HepG2 (cell line): ENCODE measurements at regions not wholly inside any gene's neighbourhood (a gene's known extent, or its start where the extent isn't known, plus 50 kb on each side); places are given as distances from the start of the nearest gene placed in this dataset.
A peak's percentile ranks its signal among the peaks of the same experiment; 100 is the strongest.

Source experiments
- ATAC-seq: fragments of 200-7000 bp; cut with Tn5 transposase; 3 replicates; pipeline ENCODE4 v1.9.1; 2020; ENCODE audit warnings: mild to moderate bottlenecking, moderate library complexity
- BruUV-seq: library from RNA; stranded (reverse); fragments of 400-500 nt; replicated peaks from 2 replicates; lab custom pipeline; 2021; lab: Mats Ljungman, UMichigan
- CTCF ChIA-PET: fragments of 300-600 bp; formaldehyde crosslinking; extraction: SDS; loops from one replicate; lab custom pipeline; 2021; ENCODE audit warnings: low total read pairs, inconsistent platforms, low intra/inter-chr PET ratio; lab: Yijun Ruan, JAX
- POLR2A ChIA-PET: fragments of 350-600 bp; sonication (Branson Sonifier 250); formaldehyde crosslinking; loops from one replicate; lab custom pipeline; 2020; ENCODE audit warnings: antibody characterized with exemption, inconsistent platforms; lab: Yijun Ruan, JAX
- DNase-seq: peaks from one replicate; pipeline ENCODE4 v3.0.0-alpha.2; 2015; ENCODE audit warnings: low spot score
- FAIRE-seq: peaks from 3 replicates; lab custom pipeline; 2011; peaks lifted over from hg19 to GRCh38; lab: Jason Lieb, UNC
- H2AFZ ChIP-seq: one replicate; pipeline ENCODE4 v1.6.1; 2011; ENCODE audit warnings: low read length, inconsistent platforms
- H3K27ac ChIP-seq: fragments of 300-600 bp; 3 replicates; pipeline ENCODE4 v1.8.0; 2011; ENCODE audit warnings: mixed run types, mild to moderate bottlenecking, mixed read lengths, low read length, inconsistent platforms; ENCODE audit not compliant: insufficient read depth; ENCODE audit errors: extremely low read length
- H3K27me3 ChIP-seq, 2 experiments: fragments of 200-600 bp in 1 of 2; 2 replicates in 1 of 2; 3 replicates in 1 of 2; pipeline versions ENCODE4 v1.6.0 to v1.8.0; 2011; ENCODE audit warnings: low read length in 2 of 2, mild to moderate bottlenecking in 2 of 2, moderate library complexity in 2 of 2, inconsistent platforms in 1 of 2; ENCODE audit not compliant: insufficient read depth in 2 of 2, control insufficient read depth in 1 of 2
- H3K36me3 ChIP-seq, 2 experiments: fragments of 200-600 bp in 1 of 2; replicated peaks in 1 of 2; 2 replicates in 1 of 2; 3 replicates in 1 of 2; pipeline versions ENCODE4 v1.5.1 to v1.8.0; 2011; ENCODE audit warnings: low read length in 2 of 2, inconsistent platforms in 1 of 2; ENCODE audit not compliant: insufficient read depth in 2 of 2, control insufficient read depth in 1 of 2
- H3K4me1 ChIP-seq: 2 replicates; pipeline ENCODE4 v1.5.1; 2012; ENCODE audit warnings: low read length, inconsistent platforms; ENCODE audit not compliant: insufficient read depth
- H3K4me2 ChIP-seq: 2 replicates; pipeline ENCODE4 v1.6.0; 2011; ENCODE audit warnings: low read depth, low read length, inconsistent platforms
- H3K4me3 ChIP-seq, 3 experiments: fragments of 200-600 bp in 1 of 3; sonication (generic), shearing (Covaris generic) in 1 of 3; replicated peaks in 1 of 3; 2 replicates each; pipeline ENCODE4 v1.5.1; 2011 to 2016; ENCODE audit warnings: low read length in 3 of 3, inconsistent platforms in 2 of 3, low read depth in 2 of 3, mild to moderate bottlenecking in 2 of 3, control low read depth in 1 of 3, mixed read lengths in 1 of 3; ENCODE audit not compliant: insufficient read depth in 1 of 3
- H3K79me2 ChIP-seq: one replicate; pipeline ENCODE4 v1.6.1; 2011; ENCODE audit warnings: low read length, inconsistent platforms; ENCODE audit not compliant: insufficient read depth
- H3K9ac ChIP-seq: 2 replicates; pipeline ENCODE4 v1.6.0; 2011; ENCODE audit warnings: mild to moderate bottlenecking, low read depth, low read length, inconsistent platforms; ENCODE audit not compliant: insufficient read depth
- H3K9me3 ChIP-seq: 2 replicates; pipeline ENCODE4 v1.5.1; 2012; ENCODE audit warnings: mild to moderate bottlenecking, low read length
- H4K20me1 ChIP-seq: 2 replicates; pipeline ENCODE4 v1.6.0; 2011; ENCODE audit warnings: inconsistent platforms, mild to moderate bottlenecking, low read length, moderate library complexity; ENCODE audit not compliant: insufficient read depth
- CBX5 ChIP-seq: sonication (generic); formaldehyde crosslinking; IDR thresholded peaks from 2 replicates; pipeline ENCODE4 v1.4.0; 2020; ENCODE audit warnings: missing genetic modification reagents, borderline replicate concordance
- CC2D1A ChIP-seq: sonication (generic); formaldehyde crosslinking; IDR thresholded peaks from 2 replicates; pipeline ENCODE4 v1.8.1; 2023; ENCODE audit warnings: mild to moderate bottlenecking, missing genetic modification reagents
- CENPT ChIP-seq: sonication (generic); formaldehyde crosslinking; IDR thresholded peaks from 2 replicates; pipeline ENCODE4 v1.8.0; 2022; ENCODE audit warnings: low read depth, mild to moderate bottlenecking, moderate library complexity, missing genetic modification reagents
- ETV5 ChIP-seq: IDR thresholded peaks from 2 replicates; pipeline ENCODE4 v1.6.1; 2018; ENCODE audit warnings: missing biosample characterization, missing genetic modification reagents, inconsistent platforms, borderline replicate concordance
- GATA4 ChIP-seq: sonication (generic); IDR thresholded peaks from 2 replicates; pipeline ENCODE4 v1.6.1; 2016; ENCODE audit warnings: antibody characterized with exemption, low read depth, borderline replicate concordance
- HOXA5 ChIP-seq: sonication (generic); formaldehyde crosslinking; IDR thresholded peaks from 2 replicates; pipeline ENCODE4 v1.4.0; 2020; ENCODE audit warnings: missing genetic modification reagents
- JUN ChIP-seq: sonication (generic); formaldehyde crosslinking; IDR thresholded peaks from 2 replicates; pipeline ENCODE4 v1.4.0; 2020; ENCODE audit warnings: mild to moderate bottlenecking, missing genetic modification reagents
- MAF1 ChIP-seq: sonication (generic); formaldehyde crosslinking; IDR thresholded peaks from 2 replicates; pipeline ENCODE4 v1.5.0; 2020; ENCODE audit warnings: missing genetic modification reagents, borderline replicate concordance
- MAFF ChIP-seq: IDR thresholded peaks from 2 replicates; pipeline ENCODE4 v1.6.1; 2011; ENCODE audit warnings: low read depth, low read length, improper control_type of control experiment
- MAFK ChIP-seq, 2 experiments: IDR thresholded peaks in 1 of 2; conservative IDR thresholded peaks in 1 of 2; 2 replicates each; pipeline ENCODE4 v1.6.1; 2011; ENCODE audit warnings: improper control_type of control experiment in 2 of 2, low read length in 2 of 2
- MXD4 ChIP-seq: IDR thresholded peaks from 2 replicates; pipeline ENCODE4 v1.6.1; 2016; ENCODE audit warnings: mild to moderate bottlenecking, missing biosample characterization, missing genetic modification reagents
- NRL ChIP-seq: sonication (generic); formaldehyde crosslinking; IDR thresholded peaks from 2 replicates; pipeline ENCODE4 v1.5.0; 2020; ENCODE audit warnings: missing genetic modification reagents, mild to moderate bottlenecking, moderate library complexity, borderline replicate concordance
- RBM39 ChIP-seq: fragments of 200-400 bp; formaldehyde crosslinking; IDR thresholded peaks from one replicate; pipeline ENCODE4 v1.6.1; 2018; ENCODE audit warnings: antibody characterized with exemption, mild to moderate bottlenecking, low read depth, low read length; ENCODE audit not compliant: poor library complexity, severe bottlenecking
- RCOR2 ChIP-seq: IDR thresholded peaks from 2 replicates; pipeline ENCODE4 v1.6.1; 2016; ENCODE audit warnings: missing biosample characterization, missing genetic modification reagents
- RELA ChIP-seq: sonication (generic); formaldehyde crosslinking; IDR thresholded peaks from 2 replicates; pipeline ENCODE4 v1.4.0; 2020; ENCODE audit warnings: missing genetic modification reagents
- STAT5B ChIP-seq: sonication (generic); formaldehyde crosslinking; IDR thresholded peaks from 2 replicates; pipeline ENCODE4 v1.4.0; 2020; ENCODE audit warnings: missing genetic modification reagents
- ZNF121 ChIP-seq: sonication (generic); formaldehyde crosslinking; IDR thresholded peaks from 2 replicates; pipeline ENCODE4 v1.5.0; 2020; ENCODE audit warnings: mild to moderate bottlenecking, missing genetic modification reagents
- ZNF746 ChIP-seq: sonication (generic); formaldehyde crosslinking; IDR thresholded peaks from 2 replicates; pipeline ENCODE4 v1.8.0; 2022; ENCODE audit warnings: mild to moderate bottlenecking, missing genetic modification reagents
- WGBS: methylation state at CpG from one replicate; pipeline ENCODE4 v1.1.6; 2017; ENCODE audit warnings: low lambda C conversion rate; 5-methylcytosine and 5-hydroxymethylcytosine counted together
- in situ Hi-C: cut with HindIII; loops from 2 replicates; pipeline ENCODE4 v1.10.0; 2017; ENCODE audit warnings: low pct_unique_long_range_greater_than_20kb; ENCODE audit not compliant: extremely low pct_ligation_motif_present
- intact Hi-C: fragments of 100-400 bp; cut with micrococcal nuclease; formaldehyde crosslinking; loops from one replicate; pipeline ENCODE4 v1.10.0; 2022; ENCODE audit not compliant: unreplicated experiment
- TF ChIP-seq, protein P1 (sequence below): IDR thresholded peaks from 2 replicates; pipeline ENCODE4 v1.6.1; 2016; ENCODE audit warnings: low read depth, control low read depth
- TF ChIP-seq, protein P2 (sequence below): IDR thresholded peaks from 2 replicates; pipeline ENCODE4 v1.6.1; 2016; ENCODE audit warnings: low read depth

DNA sequence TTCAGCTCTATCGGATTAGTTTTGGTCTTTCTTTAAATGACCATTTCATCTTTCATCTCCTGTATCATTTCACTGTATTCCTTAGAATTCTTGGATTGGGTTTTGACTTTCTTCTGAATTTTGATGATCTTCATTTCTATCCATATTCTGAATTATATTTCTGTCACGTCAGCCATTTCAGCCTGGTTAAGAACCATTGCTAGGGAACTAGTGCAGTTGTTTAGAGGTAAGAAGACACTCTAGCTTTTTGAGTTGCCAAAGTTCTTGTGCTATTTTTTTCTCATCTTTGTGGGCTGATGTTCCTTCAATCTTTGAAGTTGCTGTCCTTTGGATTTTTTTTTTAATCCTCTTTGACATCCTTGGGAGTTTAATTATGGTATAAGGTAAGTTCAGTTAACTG, 54.6 kb downstream of the STRIT1 start:
- no peak overlapping the region for H2AFZ ChIP-seq
- no peak for FAIRE-seq
- CTCF ChIA-PET = no interaction called here
- H3K4me3 ChIP-seq = no peak overlapping the region
- H3K9me3 ChIP-seq = no peaks in the 10 kb centered on the region
- intact Hi-C loops (no loop called here), in situ Hi-C loops (no loop called here)
- 11% methylated on average over 2 of the region's 2 CpGs for WGBS
- H3K9ac ChIP-seq = no peak overlapping the region
- POLR2A ChIA-PET = no interaction called here
- no peak overlapping the region for H3K27ac ChIP-seq
- TF ChIP-seq MAFF (peak; percentile 80), MAFK (conservative IDR thresholded peaks at IDR 0.05 in 1 of 2, IDR thresholded peaks at IDR 0.05 in 1 of 2; ENCODE audit: low read length in 2 of 2) (peak; percentile 74 to 85), CC2D1A (CRISPR knock-in tag) (no peak)
- no peak overlapping the region for H3K4me2 ChIP-seq
- BruUV-seq = no TSS peak
- no peaks in the 10 kb centered on the region for H3K36me3 ChIP-seq
- H3K79me2 ChIP-seq = no peaks in the 10 kb centered on the region
- no peaks in the 10 kb centered on the region for H4K20me1 ChIP-seq
- H3K4me1 ChIP-seq = no peaks in the 10 kb centered on the region
- H3K27me3 ChIP-seq = no peaks in the 10 kb centered on the region
- no peak for DNase-seq
- ATAC-seq = no peak

- Histone ChIP-seq H3K79me2 (no peaks in the 10 kb centered on the region), H3K4me2 (no peak overlapping the region), H4K20me1 (no peaks in the 10 kb centered on the region), H3K4me1 (no peaks in the 10 kb centered on the region), H3K4me3 (no peak overlapping the region), H3K27me3 (no peaks in the 10 kb centered on the region), H3K27ac (no peak overlapping the region), H2AFZ (no peak overlapping the region), H3K9ac (no peak overlapping the region), H3K36me3 (no peaks in the 10 kb centered on the region), H3K9me3 (no peaks in the 10 kb centered on the region)
- DNase-seq (no peak), FAIRE-seq (no peak), ATAC-seq (no peak)
- TF ChIP-seq ETV5 (CRISPR knock-in tag) (no peak), RELA (CRISPR knock-in tag) (no peak), CBX5 (CRISPR knock-in tag) (no peak), JUN (CRISPR knock-in tag) (no peak), CENPT (CRISPR knock-in tag) (no peak), ZNF746 (CRISPR knock-in tag) (no peak), MAF1 (CRISPR knock-in tag) (no peak), MXD4 (CRISPR knock-in tag) (no peak), ZNF121 (CRISPR knock-in tag) (no peak), RBM39 (no peak), GATA4 (no peak), NRL (CRISPR knock-in tag) (no peak), HOXA5 (CRISPR knock-in tag) (no peak), STAT5B (CRISPR knock-in tag) (no peak), RCOR2 (CRISPR knock-in tag) (no peak)
- TF ChIP-seq, protein P1, sequence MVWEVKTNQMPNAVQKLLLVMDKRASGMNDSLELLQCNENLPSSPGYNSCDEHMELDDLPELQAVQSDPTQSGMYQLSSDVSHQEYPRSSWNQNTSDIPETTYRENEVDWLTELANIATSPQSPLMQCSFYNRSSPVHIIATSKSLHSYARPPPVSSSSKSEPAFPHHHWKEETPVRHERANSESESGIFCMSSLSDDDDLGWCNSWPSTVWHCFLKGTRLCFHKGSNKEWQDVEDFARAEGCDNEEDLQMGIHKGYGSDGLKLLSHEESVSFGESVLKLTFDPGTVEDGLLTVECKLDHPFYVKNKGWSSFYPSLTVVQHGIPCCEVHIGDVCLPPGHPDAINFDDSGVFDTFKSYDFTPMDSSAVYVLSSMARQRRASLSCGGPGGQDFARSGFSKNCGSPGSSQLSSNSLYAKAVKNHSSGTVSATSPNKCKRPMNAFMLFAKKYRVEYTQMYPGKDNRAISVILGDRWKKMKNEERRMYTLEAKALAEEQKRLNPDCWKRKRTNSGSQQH (CRISPR knock-in tag) = no peak
- TF ChIP-seq, protein P2, sequence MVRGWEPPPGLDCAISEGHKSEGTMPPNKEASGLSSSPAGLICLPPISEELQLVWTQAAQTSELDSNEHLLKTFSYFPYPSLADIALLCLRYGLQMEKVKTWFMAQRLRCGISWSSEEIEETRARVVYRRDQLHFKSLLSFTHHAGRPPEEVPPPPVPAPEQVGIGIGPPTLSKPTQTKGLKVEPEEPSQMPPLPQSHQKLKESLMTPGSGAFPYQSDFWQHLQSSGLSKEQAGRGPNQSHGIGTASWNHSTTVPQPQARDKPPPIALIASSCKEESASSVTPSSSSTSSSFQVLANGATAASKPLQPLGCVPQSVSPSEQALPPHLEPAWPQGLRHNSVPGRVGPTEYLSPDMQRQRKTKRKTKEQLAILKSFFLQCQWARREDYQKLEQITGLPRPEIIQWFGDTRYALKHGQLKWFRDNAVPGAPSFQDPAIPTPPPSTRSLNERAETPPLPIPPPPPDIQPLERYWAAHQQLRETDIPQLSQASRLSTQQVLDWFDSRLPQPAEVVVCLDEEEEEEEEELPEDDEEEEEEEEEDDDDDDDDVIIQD (CRISPR knock-in tag) = no peak
- BruUV-seq = no TSS peak
- ChIA-PET CTCF (no interaction called here), POLR2A (no interaction called here)
- in situ Hi-C loops = no loop called here
- intact Hi-C loops = no loop called here
These were observed 57.0 kb downstream of the STRIT1 start for GRCh38 chr3:155236473-155236872.
